GM18858 (cell line): ENCODE measurements at regions not wholly inside any gene's neighbourhood (a gene's known extent, or its start where the extent isn't known, plus 50 kb on each side); places are given as distances from the start of the nearest gene placed in this dataset.
"Not testable (repeated sequence)": the region's sequence is repeated elsewhere in the genome, so short reads cannot be mapped to it uniquely, and the experiment has no call there.

Experiments
- ATAC-seq: cut with Tn5 transposase; IDR thresholded peaks from one replicate; pipeline ENCODE4 v1.9.1; 2021; ENCODE audit not compliant: unreplicated experiment

DNA sequence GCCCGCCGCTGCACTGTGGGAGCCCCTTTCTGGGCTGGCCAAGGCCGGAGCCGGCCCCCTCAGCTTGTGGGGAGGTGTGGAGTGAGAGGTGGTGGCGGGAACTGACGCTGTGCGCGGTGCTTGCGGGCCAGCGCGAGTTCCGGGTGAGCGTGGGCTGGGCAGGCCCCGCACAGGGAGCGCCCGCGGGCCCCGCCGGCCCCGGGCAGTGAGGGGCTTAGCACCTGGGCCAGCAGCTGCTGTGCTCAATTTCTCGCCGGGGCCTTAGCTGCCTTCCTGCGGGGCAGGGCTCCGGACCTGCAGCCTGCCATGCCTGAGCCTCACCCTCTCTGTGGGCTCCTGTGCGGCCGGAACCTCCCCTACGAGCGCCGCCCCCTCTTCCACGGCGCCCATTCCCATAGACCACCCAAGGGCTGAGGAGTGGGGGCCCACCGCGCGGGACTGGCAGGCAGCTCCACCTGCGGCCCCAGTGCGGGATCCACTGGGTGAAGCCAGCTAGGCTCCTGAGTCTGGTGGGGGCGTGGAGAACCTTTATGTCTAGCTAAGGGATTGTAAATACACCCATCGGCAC is 1062.6 kb downstream of the TDRD15 start:
- not testable (repeated sequence) for ATAC-seq

GRCh38 chr2:22189893-22190480 is 1066.2 kb downstream of the TDRD15 start:
- ATAC-seq = no peak

DNA sequence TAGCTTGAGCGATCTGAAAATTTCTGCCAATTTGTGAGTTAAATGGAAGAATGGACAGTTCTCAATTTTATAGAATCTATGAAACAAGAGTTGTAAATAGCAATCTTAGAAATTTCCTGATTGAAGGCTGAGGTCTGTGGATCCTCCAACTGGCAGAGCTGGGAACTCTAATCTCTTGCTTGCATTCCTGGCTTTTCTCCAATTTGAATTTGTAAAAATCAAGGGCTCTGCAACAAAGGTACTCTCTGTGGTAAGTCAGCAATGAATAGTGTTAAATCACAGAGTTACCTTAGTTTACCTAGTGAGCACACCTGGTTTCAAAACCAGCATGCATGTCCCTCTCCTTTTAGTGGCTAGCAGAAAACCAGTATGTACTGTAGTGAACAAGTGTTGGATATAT is 1070.5 kb downstream of the TDRD15 start:
- no peak for ATAC-seq

DNA sequence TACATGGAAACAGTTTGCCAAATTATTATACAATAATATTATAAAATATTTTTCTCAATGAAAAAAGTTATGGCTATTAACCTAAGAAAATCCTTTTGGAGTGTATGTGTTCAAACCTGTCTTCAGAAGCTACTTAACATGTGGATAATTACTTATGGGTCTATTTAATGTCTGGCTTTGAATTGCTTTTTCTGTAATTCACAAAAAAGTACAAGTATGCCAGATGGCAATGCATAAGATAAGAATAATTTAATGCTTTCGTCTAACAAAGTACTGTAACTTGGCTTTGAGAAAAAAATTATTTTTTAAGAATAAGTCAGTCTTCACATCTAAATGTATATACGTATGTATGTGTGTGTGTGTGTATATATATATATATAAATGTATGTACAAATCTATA is 1073.0 kb downstream of the TDRD15 start:
- ATAC-seq = no peak

DNA sequence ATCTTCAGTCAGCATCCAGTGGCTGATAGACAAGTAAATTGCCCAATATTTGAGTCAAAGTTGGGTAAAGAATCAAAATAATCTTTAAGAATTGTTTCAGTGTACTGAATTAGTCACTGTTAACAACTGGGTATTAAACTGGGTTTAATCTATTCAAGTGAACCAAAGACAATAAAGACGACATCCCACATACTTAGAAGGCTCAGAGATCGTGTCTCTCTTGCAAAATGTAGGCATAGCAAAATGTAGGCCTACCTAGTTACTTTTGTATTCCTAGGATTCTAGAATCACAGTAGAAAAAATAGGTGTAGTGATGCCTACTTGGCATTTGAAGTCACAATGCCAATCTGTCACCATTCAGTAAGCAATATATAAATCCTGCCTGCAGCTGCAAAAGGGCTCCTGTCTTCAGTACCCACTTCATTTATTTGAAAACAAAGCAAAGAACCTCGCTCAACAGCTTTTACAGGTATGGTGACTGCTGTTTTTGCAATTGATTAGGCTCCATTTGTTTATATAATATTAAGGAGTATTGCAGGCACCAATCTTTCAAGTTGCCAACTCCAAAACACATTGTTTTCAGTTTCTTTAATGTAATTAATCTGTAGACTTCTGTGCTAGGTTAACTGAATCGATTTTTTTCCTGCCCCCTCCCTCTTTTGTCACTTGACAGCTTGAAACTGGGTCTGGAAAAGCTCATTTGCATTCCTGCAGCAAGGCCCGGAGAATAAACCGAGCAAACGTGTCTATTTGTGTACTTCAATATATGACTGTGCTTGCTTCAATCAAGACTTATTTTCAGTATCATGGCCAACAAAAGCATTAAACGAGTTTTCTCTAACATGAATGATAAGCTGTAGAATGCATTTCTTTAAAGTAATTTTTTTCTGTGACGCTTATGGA is 1074.9 kb downstream of the TDRD15 start:
- no peak for ATAC-seq

DNA sequence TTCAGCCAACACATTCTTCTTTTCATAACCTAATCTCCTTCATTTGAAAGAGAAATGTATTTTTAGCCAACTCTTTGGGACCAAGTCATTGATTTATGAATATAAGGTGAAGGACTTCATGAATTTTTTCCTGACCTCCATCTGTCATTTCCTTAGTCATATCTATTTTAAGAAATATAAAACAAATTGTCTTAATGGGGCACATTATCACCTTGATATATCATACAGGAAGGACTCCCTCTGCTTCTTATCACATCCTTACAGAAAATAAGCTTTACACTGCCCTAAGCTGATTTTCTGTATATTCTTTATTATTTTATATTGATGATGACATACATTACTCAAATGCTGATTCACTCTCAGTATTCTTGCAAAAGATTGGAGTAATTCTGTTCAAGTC is 1076.2 kb downstream of the TDRD15 start:
- ATAC-seq = no peak

DNA sequence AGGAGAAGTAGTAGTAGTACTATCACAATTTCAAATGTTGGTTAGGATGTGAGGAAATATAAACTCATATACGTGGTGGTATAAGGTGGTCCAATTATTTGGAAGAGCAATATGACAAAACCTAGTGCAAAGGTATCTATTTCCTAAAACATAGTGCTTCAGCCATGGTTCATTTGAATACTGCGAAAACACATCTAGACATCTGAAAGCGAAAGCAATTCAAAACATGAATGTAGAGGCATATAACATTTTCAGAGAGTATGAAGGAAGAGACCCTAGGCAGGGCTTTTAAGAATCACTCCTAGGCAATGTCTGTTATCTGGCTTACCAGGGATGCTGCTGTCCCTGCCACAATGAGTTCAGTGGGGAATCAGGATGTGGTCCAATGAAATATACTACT is 1085.8 kb downstream of the TDRD15 start:
- ATAC-seq = no peak

DNA sequence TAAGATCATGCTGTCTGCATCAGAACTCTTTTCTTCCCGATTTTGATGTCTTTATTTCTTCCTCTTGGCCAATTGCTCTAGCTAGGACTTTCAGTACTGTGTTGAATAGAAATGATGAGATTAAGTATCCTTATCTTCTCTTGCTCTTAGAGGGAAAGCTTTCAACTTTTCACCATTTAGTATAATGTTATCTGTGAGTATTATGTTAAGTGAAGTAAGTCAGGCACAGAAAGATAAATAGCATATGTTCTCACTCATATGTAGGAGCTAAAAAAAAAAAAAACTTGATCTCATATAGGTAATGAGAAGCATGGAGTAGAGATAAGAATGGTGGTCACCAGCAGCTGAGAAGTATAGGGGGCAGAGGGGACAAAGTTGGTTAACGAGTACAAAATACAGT is 1089.5 kb downstream of the TDRD15 start:
- no peak for ATAC-seq

GRCh38 chr2:22215517-22215916 is 1091.7 kb downstream of the TDRD15 start:
- no peak for ATAC-seq

DNA sequence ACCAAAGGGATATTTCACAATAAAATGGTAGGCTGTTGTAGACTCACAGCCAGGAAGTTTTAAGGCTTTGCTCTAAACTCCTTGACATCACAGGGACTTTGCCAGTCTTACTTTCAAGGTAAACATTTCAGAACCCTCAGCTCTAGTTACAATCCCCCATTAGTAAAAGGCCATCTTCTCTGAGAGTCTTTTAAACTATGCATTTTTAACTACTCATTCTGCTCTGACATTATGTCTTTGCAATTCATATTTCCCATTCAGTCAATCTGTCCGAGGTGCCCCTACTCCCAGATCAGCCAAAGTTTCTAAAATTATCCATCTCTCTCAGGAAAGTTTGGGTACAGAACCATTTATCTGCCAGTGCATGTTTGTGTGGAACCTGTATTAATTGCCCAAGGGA is 1094.1 kb downstream of the TDRD15 start:
- ATAC-seq = no peak

- no peak for ATAC-seq
Observed at GRCh38 chr2:22221006-22221405, 1097.2 kb downstream of the TDRD15 start.

GRCh38 chr2:22238967-22239366 is 1115.2 kb downstream of the TDRD15 start:
- no peak for ATAC-seq

GRCh38 chr2:22247466-22247865 is 1123.7 kb downstream of the TDRD15 start:
- ATAC-seq = no peak

DNA sequence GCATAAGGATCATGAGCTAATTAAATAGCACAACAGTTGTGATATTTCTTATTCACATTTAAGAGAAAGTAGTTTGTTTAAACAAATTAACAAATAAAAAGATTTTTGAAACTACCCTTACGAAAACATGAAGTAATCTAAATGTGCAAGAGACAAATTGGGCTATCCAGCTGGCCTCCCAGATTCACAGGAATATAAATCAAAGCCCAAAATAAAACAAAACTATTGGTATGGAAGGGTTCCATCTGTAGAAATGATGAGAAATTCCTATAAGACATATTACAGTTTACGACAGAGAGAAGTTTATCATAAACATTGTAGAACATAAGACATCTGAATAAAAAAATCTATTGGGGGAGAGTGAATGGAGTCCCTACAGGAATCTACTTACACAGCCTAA is 1125.1 kb downstream of the TDRD15 start:
- ATAC-seq = no peak

- ATAC-seq = no peak
Observed at GRCh38 chr2:22253171-22253570, 1129.4 kb downstream of the TDRD15 start.

GRCh38 chr2:22261165-22261564 is 1123.8 kb upstream of the KLHL29 start:
- no peak for ATAC-seq

DNA sequence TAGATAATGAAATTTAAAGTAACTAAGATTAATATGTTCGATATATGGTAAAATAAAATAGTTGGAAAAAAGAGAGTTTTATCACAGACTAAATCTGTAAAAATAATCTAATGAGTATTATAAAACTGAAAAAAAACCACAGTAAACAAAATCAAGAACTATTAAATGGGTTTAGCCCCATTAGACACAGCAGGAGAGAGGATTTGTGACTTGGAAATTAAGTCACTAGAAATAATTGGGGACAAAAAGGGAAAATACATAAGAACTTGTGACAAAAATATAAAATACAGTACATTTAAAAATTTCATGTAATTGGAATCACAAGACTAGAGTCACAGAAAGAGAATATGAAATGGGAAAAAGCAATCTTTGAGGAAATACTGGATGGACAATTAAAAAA is 1114.6 kb upstream of the KLHL29 start:
- ATAC-seq = no peak

- ATAC-seq = no peak
Observed at GRCh38 chr2:22273853-22274252, 1111.1 kb upstream of the KLHL29 start.

- ATAC-seq = no peak
Observed at GRCh38 chr2:22274661-22275060, 1110.3 kb upstream of the KLHL29 start.

GRCh38 chr2:22276696-22277095 is 1108.3 kb upstream of the KLHL29 start:
- peak; percentile 81 for ATAC-seq

GRCh38 chr2:22279541-22279940 is 1105.4 kb upstream of the KLHL29 start:
- ATAC-seq = no peak

- ATAC-seq = no peak
Observed at GRCh38 chr2:22281033-22281432, 1103.9 kb upstream of the KLHL29 start.
